C4-2B (cell line): ENCODE measurements at regions not wholly inside any gene's neighbourhood (a gene's known extent, or its start where the extent isn't known, plus 50 kb on each side); places are given as distances from the start of the nearest gene placed in this dataset.

Experiments used
- ZFX ChIP-seq: fragments of 450-650 bp; IDR thresholded peaks from 2 replicates; pipeline ENCODE4 v1.6.1; 2017
- TF ChIP-seq, protein P1 (sequence below): fragments of 450-650 bp; conservative IDR thresholded peaks from 2 replicates; pipeline ENCODE4 v1.5.1; 2017; ENCODE audit warnings: mild to moderate bottlenecking

DNA sequence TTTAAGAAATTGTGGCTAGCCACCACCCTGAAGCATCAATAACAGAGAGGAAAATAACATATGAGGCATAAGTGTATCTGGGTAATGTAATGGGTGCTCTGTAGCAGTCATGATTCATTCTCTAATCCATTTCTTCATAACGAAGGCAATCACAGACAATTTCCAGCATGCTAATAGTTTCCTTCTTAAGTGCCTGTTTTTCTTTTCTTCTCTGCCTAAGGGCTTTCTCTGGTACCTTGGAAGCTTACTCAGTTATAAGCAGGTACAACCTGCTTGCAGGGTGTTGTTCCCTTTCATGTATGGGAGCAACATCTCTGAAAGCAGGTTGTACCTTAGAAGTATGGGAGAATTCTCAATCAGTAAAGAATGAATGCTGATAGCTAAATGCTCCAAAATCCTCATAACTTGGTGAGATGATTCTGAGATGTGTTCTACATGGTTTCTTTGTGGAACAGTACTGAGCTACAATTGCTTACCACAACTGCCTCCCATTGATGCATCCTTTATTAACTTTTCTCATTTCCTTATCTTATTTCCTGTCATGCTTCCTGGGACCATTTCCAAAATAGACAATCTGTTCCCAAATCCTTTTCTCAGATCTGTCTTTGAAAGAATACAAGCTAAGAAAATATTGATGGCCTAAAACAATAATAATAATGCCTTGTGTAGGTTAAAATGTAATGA lies 247.6 kb downstream of the PAPSS1 start:
- TF ChIP-seq, protein P1, sequence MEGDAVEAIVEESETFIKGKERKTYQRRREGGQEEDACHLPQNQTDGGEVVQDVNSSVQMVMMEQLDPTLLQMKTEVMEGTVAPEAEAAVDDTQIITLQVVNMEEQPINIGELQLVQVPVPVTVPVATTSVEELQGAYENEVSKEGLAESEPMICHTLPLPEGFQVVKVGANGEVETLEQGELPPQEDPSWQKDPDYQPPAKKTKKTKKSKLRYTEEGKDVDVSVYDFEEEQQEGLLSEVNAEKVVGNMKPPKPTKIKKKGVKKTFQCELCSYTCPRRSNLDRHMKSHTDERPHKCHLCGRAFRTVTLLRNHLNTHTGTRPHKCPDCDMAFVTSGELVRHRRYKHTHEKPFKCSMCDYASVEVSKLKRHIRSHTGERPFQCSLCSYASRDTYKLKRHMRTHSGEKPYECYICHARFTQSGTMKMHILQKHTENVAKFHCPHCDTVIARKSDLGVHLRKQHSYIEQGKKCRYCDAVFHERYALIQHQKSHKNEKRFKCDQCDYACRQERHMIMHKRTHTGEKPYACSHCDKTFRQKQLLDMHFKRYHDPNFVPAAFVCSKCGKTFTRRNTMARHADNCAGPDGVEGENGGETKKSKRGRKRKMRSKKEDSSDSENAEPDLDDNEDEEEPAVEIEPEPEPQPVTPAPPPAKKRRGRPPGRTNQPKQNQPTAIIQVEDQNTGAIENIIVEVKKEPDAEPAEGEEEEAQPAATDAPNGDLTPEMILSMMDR, result no peak
- no peak for TF ChIP-seq ZFX
